Retinal pigment epithelial cell (primary cell): ENCODE measurements at regions not wholly inside any gene's neighbourhood (a gene's known extent, or its start where the extent isn't known, plus 50 kb on each side); places are given as distances from the start of the nearest gene placed in this dataset.

ENCODE experiments used
- DNase-seq: peaks from one replicate; pipeline ENCODE4 v3.0.0-alpha.2; 2010; ENCODE audit warnings: low read depth
- H3K4me3 ChIP-seq: 2 replicates; pipeline ENCODE4 v1.5.1; 2011; ENCODE audit warnings: mild to moderate bottlenecking, low read length, control low read depth, moderate library complexity
- CTCF ChIP-seq: conservative IDR thresholded peaks from 2 replicates; pipeline ENCODE4 v1.5.1; 2011; ENCODE audit warnings: low read depth, low read length, control low read depth, inconsistent platforms

DNA sequence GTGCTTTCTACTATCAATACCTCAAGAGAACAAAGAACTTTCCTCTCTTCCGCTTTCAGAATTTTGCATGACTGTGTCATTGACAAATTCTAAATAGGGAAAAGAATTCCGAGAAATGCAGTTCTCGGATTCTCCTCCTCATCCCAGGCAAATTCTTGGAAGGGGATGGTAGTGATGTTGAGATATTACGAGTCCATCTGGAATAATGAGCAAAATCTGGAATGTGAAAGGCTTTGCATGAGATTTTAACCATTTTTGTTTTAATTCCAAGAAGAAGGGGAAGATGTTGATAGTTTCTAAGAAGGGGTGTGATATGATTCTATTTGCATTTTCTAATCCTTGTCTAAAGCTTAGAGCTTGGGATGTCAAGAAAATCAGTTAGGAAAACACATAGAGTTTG lies 127.1 kb upstream of the DOCK10 start:
- no peak overlapping the region for H3K4me3 ChIP-seq
- no peak for DNase-seq
- TF ChIP-seq CTCF = no peak

- no peak overlapping the region for H3K4me3 ChIP-seq
- no peak for DNase-seq
- no peak for TF ChIP-seq CTCF
Measured at GRCh38 chr2:225165052-225165451, 122.8 kb upstream of the DOCK10 start.

- no peak for DNase-seq
- H3K4me3 ChIP-seq = no peak overlapping the region
- TF ChIP-seq CTCF = no peak
Measured at GRCh38 chr2:225164401-225165050, 122.3 kb upstream of the DOCK10 start.

- no peak overlapping the region for H3K4me3 ChIP-seq
- no peak for TF ChIP-seq CTCF
- DNase-seq = no peak
Measured at GRCh38 chr2:225158360-225158759, 116.1 kb upstream of the DOCK10 start.

GRCh38 chr2:225156853-225157451 lies 114.7 kb upstream of the DOCK10 start:
- TF ChIP-seq CTCF = no peak

GRCh38 chr2:225140723-225141122 lies 98.5 kb upstream of the DOCK10 start:
- no peak for TF ChIP-seq CTCF
- H3K4me3 ChIP-seq = no peak overlapping the region
- DNase-seq = no peak

More at GRCh38 chr2:225156853-225157451, 114.7 kb upstream of the DOCK10 start:
- no peak overlapping the region for H3K4me3 ChIP-seq
- no peak for DNase-seq

DNA sequence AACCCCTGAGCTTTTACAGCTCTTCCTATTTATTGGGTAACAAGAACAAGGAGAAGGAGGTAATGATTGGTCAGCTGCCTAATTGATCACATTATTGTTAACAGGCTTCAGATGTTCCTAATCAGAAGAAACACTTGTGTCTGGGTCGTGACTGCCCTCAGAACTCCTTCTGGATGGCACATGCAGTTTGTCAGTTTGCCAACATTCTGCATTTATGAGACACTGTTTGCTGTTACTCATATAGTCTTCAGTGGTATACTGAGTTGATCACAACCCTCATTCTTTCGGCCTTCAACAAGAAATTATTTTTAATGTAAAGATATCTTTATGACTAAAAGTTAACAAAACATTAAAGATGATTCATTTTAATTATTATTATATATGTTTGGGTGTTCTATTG lies 95.7 kb upstream of the DOCK10 start:
- TF ChIP-seq CTCF = no peak
- no peak overlapping the region for H3K4me3 ChIP-seq
- no peak for DNase-seq
